Thyroid gland (tissue), 4 donors: ENCODE measurements at regions not wholly inside any gene's neighbourhood (a gene's known extent, or its start where the extent isn't known, plus 50 kb on each side); places are given as distances from the start of the nearest gene placed in this dataset.

ENCODE experiments used
- DNase-seq, 2 donors: peaks; one replicate each; pipeline ENCODE4 v3.0.0-alpha.2; 2019
- H3K27ac ChIP-seq, 3 donors: fragments of 200-600 bp; sonication (generic); 1 replicate in 2 of 3; 2 replicates in 1 of 3; pipeline ENCODE4 v1.5.1; 2016 to 2019; ENCODE audit warnings: mild to moderate bottlenecking in 1 of 3, moderate library complexity in 1 of 3
- H3K27me3 ChIP-seq: fragments of 200-600 bp; sonication (generic); one replicate; pipeline ENCODE4 v1.5.1; 2019
- H3K36me3 ChIP-seq, 2 donors: fragments of 200-600 bp; sonication (generic); one replicate each; pipeline ENCODE4 v1.5.1; 2016 to 2019
- H3K4me1 ChIP-seq, 2 donors: fragments of 200-600 bp; sonication (generic); one replicate each; pipeline ENCODE4 v1.5.1; 2017 to 2019
- H3K4me3 ChIP-seq, 3 donors: fragments of 200-600 bp; sonication (generic); replicated peaks in 1 of 3; 1 replicate in 2 of 3; 2 replicates in 1 of 3; pipeline ENCODE4 v1.5.1; 2016; ENCODE audit warnings: mild to moderate bottlenecking in 1 of 3
- H3K9me3 ChIP-seq: fragments of 200-600 bp; sonication (generic); one replicate; pipeline ENCODE4 v1.5.1; 2017
- CTCF ChIP-seq, 6 experiments: fragments of 200-600 bp in 3 of 6; fragments of 450-650 bp in 3 of 6; sonication (generic) in 3 of 6; IDR thresholded peaks; one replicate each; pipeline ENCODE4 v1.5.1; 2016 to 2019; ENCODE audit warnings: antibody characterized with exemption in 6 of 6, mild to moderate bottlenecking in 2 of 6, inconsistent platforms in 1 of 6, moderate library complexity in 1 of 6
- POLR2A ChIP-seq, 2 donors: fragments of 450-650 bp; IDR thresholded peaks; one replicate each; pipeline ENCODE4 v1.6.1; 2017; ENCODE audit warnings: antibody characterized with exemption in 2 of 2, mild to moderate bottlenecking in 2 of 2, moderate library complexity in 1 of 2
- WGBS, 2 donors: methylation state at CpG; one replicate each; pipeline ENCODE4 v1.1.5; 2017; 5-methylcytosine and 5-hydroxymethylcytosine counted together
- intact Hi-C: fragments of 100-400 bp; cut with DNase I; formaldehyde crosslinking; loops from one replicate; pipeline ENCODE4 v1.15.1; 2023

GRCh38 chr9:87140605-87141109, 193.4 kb upstream of the GAS1 start:
- WGBS, 2 donors = 79 to 94% methylated on average over 6 of the region's 6 CpGs
- no peak overlapping the region for H3K27ac ChIP-seq

GRCh38 chr9:87141124-87141523, 193.8 kb upstream of the GAS1 start:
- TF ChIP-seq CTCF (IDR thresholded peaks at IDR 0.05) (no peak), POLR2A (IDR thresholded peaks at IDR 0.05) (no peak)
- no peak for DNase-seq
- intact Hi-C loops = no loop called here
- H3K4me1 ChIP-seq = no peaks in the 10 kb centered on the region
- no peak overlapping the region for H3K27ac ChIP-seq
- no peak overlapping the region for H3K4me3 ChIP-seq
- H3K27me3 ChIP-seq = no peaks in the 10 kb centered on the region
- H3K9me3 ChIP-seq = no peaks in the 10 kb centered on the region
- H3K36me3 ChIP-seq = no peaks in the 10 kb centered on the region
- 72 to 76% methylated on average over 8 of the region's 8 CpGs for WGBS, 2 donors

More at GRCh38 chr9:87140605-87141109, 193.4 kb upstream of the GAS1 start:
- Histone ChIP-seq H3K27me3 (no peaks in the 10 kb centered on the region), H3K36me3 (no peaks in the 10 kb centered on the region), H3K4me3 (no peak overlapping the region), H3K9me3 (no peaks in the 10 kb centered on the region), H3K4me1 (no peaks in the 10 kb centered on the region)
- intact Hi-C loops = no loop called here
- DNase-seq = no peak
- TF ChIP-seq CTCF (IDR thresholded peaks at IDR 0.05) = no peak
- TF ChIP-seq POLR2A (IDR thresholded peaks at IDR 0.05) = no peak

- Histone ChIP-seq H3K4me1 (peaks cover 5 to 12% of the 10 kb centered on the region in 2 donors), H3K27ac (no peak overlapping the region), H3K9me3 (no peaks in the 10 kb centered on the region), H3K36me3 (no peaks in the 10 kb centered on the region), H3K27me3 (no peaks in the 10 kb centered on the region), H3K4me3 (no peak overlapping the region)
- no peak for TF ChIP-seq POLR2A (IDR thresholded peaks at IDR 0.05)
- intact Hi-C loops = no loop called here
- DNase-seq = no peak
- WGBS, 2 donors = 70 to 81% methylated on average over 7 of the region's 7 CpGs
Measured at GRCh38 chr9:87146933-87147332, 199.6 kb upstream of the GAS1 start.

- no peak for DNase-seq
- intact Hi-C loops = no loop called here
Measured at GRCh38 chr9:87147839-87148238, 200.5 kb upstream of the GAS1 start.

DNA sequence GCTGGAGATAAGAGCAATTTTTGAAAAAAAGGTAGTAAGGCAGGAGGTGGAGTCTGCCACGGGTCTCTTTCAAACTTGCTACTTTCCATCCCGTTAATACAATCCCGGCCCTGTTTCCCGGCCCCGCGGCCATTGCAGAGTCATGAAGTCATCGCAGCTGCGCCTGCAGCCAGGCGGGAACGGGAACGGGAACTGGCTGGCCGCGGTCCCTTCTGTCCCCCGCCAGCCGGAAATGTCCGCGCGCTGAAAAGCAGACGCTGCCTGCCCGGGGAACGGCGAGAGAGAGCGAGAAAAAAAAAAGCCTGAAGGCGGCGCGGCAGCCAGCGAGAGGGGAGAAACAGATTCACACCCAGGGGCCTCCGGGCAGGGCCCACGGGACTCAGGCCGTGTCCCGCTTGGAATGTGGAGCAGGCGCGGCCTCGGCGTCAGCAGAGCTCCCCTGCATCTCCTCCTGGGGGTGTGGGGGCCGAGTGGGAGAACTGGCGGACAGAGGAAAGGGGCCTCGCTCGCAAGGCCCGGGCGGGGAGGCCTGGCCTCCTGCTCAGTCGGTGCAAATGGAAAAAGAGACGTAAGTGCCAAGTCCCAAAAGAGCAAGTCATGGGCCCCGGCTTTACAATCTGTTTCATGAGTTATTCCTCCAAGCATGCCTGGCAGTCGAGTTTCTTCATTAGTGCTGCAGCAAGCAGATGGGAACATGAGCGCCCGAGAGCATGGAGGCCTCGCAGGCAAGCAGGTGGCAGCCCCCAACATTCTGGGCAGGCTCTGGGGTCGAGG, 201.2 kb upstream of the GAS1 start:
- Histone ChIP-seq H3K36me3 (no peaks in the 10 kb centered on the region), H3K27me3 (no peaks in the 10 kb centered on the region), H3K9me3 (no peaks in the 10 kb centered on the region), H3K4me3 (peak overlapping the region in 1 of 3 donors; percentile 29), H3K27ac (peak overlapping the region; percentile 64 to 80 (median 76)), H3K4me1 (peaks cover 5 to 12% of the 10 kb centered on the region in 2 donors)
- WGBS, 2 donors = 18 to 20% methylated on average over 39 to 49 of the region's 49 CpGs
- peak; percentile 68 to 75 for DNase-seq
- intact Hi-C loops = no loop called here
- TF ChIP-seq CTCF (IDR thresholded peaks at IDR 0.05) = peak in 1 of 6 experiments; percentile 19
- no peak for TF ChIP-seq POLR2A (IDR thresholded peaks at IDR 0.05)

More at GRCh38 chr9:87147839-87148238, 200.5 kb upstream of the GAS1 start:
- 91 to 96% methylated on average over 8 of the region's 8 CpGs for WGBS, 2 donors
- Histone ChIP-seq H3K4me1 (peaks cover 5 to 12% of the 10 kb centered on the region in 2 donors), H3K9me3 (no peaks in the 10 kb centered on the region), H3K27me3 (no peaks in the 10 kb centered on the region), H3K4me3 (peak overlapping the region in 1 of 3 donors; percentile 29), H3K36me3 (no peaks in the 10 kb centered on the region), H3K27ac (peak overlapping the region; percentile 64 to 80 (median 76))
- TF ChIP-seq CTCF (IDR thresholded peaks at IDR 0.05) = no peak
- no peak for TF ChIP-seq POLR2A (IDR thresholded peaks at IDR 0.05)
